Neural crest cell (in vitro differentiated cells): ENCODE measurements at regions not wholly inside any gene's neighbourhood (a gene's known extent, or its start where the extent isn't known, plus 50 kb on each side); places are given as distances from the start of the nearest gene placed in this dataset.

Source experiments
- DNase-seq: peaks from one replicate; pipeline ENCODE4 v3.0.0; 2021; ENCODE audit warnings: low read depth, mixed read lengths, low spot score
- H3K27ac Mint-ChIP-seq: one replicate; pipeline ENCODE4 v1.8.0; 2021; ENCODE audit warnings: mild to moderate bottlenecking, mixed read lengths; ENCODE audit not compliant: unreplicated experiment
- H3K27me3 Mint-ChIP-seq: 2 replicates; pipeline ENCODE4 v1.8.0; 2021; ENCODE audit warnings: low read depth, mild to moderate bottlenecking, mixed read lengths
- H3K36me3 Mint-ChIP-seq: 2 replicates; pipeline ENCODE4 v1.8.0; 2021; ENCODE audit warnings: low read depth, mild to moderate bottlenecking, mixed read lengths
- H3K4me1 Mint-ChIP-seq: 2 replicates; pipeline ENCODE4 v1.8.0; 2021; ENCODE audit warnings: mixed read lengths
- H3K4me3 Mint-ChIP-seq: one replicate; pipeline ENCODE4 v1.8.0; 2021; ENCODE audit warnings: mild to moderate bottlenecking, mixed read lengths
- H3K9me3 Mint-ChIP-seq: 2 replicates; pipeline ENCODE4 v1.8.0; 2021; ENCODE audit warnings: mixed read lengths
- TF ChIP-seq, protein P1 (sequence below): fragments of 200-600 bp; sonication (generic); conservative IDR thresholded peaks from 2 replicates; pipeline ENCODE4 v1.5.0; 2021; ENCODE audit warnings: antibody characterized with exemption, mild to moderate bottlenecking

- TF ChIP-seq, protein P1, sequence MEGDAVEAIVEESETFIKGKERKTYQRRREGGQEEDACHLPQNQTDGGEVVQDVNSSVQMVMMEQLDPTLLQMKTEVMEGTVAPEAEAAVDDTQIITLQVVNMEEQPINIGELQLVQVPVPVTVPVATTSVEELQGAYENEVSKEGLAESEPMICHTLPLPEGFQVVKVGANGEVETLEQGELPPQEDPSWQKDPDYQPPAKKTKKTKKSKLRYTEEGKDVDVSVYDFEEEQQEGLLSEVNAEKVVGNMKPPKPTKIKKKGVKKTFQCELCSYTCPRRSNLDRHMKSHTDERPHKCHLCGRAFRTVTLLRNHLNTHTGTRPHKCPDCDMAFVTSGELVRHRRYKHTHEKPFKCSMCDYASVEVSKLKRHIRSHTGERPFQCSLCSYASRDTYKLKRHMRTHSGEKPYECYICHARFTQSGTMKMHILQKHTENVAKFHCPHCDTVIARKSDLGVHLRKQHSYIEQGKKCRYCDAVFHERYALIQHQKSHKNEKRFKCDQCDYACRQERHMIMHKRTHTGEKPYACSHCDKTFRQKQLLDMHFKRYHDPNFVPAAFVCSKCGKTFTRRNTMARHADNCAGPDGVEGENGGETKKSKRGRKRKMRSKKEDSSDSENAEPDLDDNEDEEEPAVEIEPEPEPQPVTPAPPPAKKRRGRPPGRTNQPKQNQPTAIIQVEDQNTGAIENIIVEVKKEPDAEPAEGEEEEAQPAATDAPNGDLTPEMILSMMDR = no peak
- peaks cover 17% of the 10 kb centered on the region for H3K27me3 Mint-ChIP-seq
- H3K4me3 Mint-ChIP-seq = no peak overlapping the region
- H3K36me3 Mint-ChIP-seq = peaks cover 7% of the 10 kb centered on the region
- no peak overlapping the region for H3K27ac Mint-ChIP-seq
- DNase-seq = no peak
- H3K9me3 Mint-ChIP-seq = peaks cover 5% of the 10 kb centered on the region
- H3K4me1 Mint-ChIP-seq = peaks cover 43% of the 10 kb centered on the region
Observed at GRCh38 chr3:25287291-25287884, 140.7 kb upstream of the RARB start.

- H3K9me3 Mint-ChIP-seq = peaks cover 5% of the 10 kb centered on the region
- no peak for DNase-seq
- peak overlapping the region; percentile 1 for H3K27ac Mint-ChIP-seq
- TF ChIP-seq, protein P1 = no peak
- peaks cover 21% of the 10 kb centered on the region for H3K27me3 Mint-ChIP-seq
- peaks cover 53% of the 10 kb centered on the region for H3K4me1 Mint-ChIP-seq
- no peak overlapping the region for H3K4me3 Mint-ChIP-seq
- H3K36me3 Mint-ChIP-seq = peaks cover 7% of the 10 kb centered on the region
Observed at GRCh38 chr3:25288413-25288812, 139.7 kb upstream of the RARB start.

- Mint-ChIP-seq H3K27me3 (peaks cover 25% of the 10 kb centered on the region), H3K27ac (no peak overlapping the region), H3K36me3 (peaks cover 7% of the 10 kb centered on the region), H3K4me3 (no peak overlapping the region), H3K9me3 (peaks cover 5% of the 10 kb centered on the region), H3K4me1 (peaks cover 60% of the 10 kb centered on the region)
- DNase-seq = no peak
- TF ChIP-seq, protein P1 = no peak
Observed at GRCh38 chr3:25289156-25289555, 138.9 kb upstream of the RARB start.

DNA sequence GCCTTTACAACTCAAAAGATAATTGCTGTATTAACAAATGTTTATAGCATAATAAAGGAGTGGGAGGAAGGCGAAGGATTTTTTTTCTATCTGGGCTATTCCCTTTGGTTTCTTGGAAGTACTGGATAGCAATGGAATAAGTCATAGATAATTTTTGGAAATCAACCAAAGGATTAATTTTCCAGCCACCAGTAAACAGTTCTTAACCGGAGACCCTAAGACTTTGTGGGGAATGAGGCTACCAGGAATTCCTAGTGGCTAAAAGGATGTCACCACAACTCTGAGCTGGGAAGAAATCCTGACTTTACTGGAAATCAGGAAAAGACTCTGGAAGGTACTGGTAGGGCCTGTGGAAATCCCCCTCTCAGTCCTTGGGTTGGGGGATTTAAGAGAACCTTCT lies 138.4 kb upstream of the RARB start:
- H3K36me3 Mint-ChIP-seq = peaks cover 7% of the 10 kb centered on the region
- peaks cover 5% of the 10 kb centered on the region for H3K9me3 Mint-ChIP-seq
- peaks cover 65% of the 10 kb centered on the region for H3K4me1 Mint-ChIP-seq
- no peak overlapping the region for H3K4me3 Mint-ChIP-seq
- TF ChIP-seq, protein P1 = no peak
- DNase-seq = no peak
- no peak overlapping the region for H3K27ac Mint-ChIP-seq
- H3K27me3 Mint-ChIP-seq = peaks cover 28% of the 10 kb centered on the region

DNA sequence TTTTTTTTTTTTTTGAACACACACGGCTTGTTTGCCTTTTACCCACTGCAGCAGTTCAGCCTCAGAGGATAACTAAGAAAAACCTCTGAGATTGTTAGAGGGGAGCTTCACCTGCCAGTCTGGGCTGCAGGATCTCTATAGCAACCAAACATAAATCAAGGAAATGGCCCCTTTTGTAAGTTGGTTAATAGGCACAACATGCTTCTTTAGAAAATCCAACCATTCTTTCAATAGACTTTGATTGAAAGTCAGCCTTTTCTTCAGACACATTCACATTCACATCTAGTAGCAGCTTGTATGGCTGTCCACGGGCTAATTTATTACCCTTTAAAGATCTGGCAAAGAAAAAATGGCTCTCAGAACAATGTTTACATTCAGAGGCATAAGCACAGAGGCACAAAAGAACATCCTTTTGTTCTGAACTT lies 136.6 kb upstream of the RARB start:
- Mint-ChIP-seq H3K4me3 (peak overlapping the region; percentile 75), H3K27ac (peak overlapping the region; percentile 70), H3K4me1 (peaks cover 65% of the 10 kb centered on the region), H3K27me3 (peaks cover 29% of the 10 kb centered on the region), H3K9me3 (no peaks in the 10 kb centered on the region), H3K36me3 (peaks cover 2% of the 10 kb centered on the region)
- TF ChIP-seq, protein P1 = no peak
- no peak for DNase-seq
